HG03280 (cell line): ENCODE measurements at regions not wholly inside any gene's neighbourhood (a gene's known extent, or its start where the extent isn't known, plus 50 kb on each side); places are given as distances from the start of the nearest gene placed in this dataset.
"Not testable (repeated sequence)": the region's sequence is repeated elsewhere in the genome, so short reads cannot be mapped to it uniquely, and the experiment has no call there.

Experiments
- ATAC-seq: cut with Tn5 transposase; IDR thresholded peaks from one replicate; pipeline ENCODE4 v1.9.1; 2021; ENCODE audit warnings: mild to moderate bottlenecking, moderate library complexity; ENCODE audit not compliant: unreplicated experiment

DNA sequence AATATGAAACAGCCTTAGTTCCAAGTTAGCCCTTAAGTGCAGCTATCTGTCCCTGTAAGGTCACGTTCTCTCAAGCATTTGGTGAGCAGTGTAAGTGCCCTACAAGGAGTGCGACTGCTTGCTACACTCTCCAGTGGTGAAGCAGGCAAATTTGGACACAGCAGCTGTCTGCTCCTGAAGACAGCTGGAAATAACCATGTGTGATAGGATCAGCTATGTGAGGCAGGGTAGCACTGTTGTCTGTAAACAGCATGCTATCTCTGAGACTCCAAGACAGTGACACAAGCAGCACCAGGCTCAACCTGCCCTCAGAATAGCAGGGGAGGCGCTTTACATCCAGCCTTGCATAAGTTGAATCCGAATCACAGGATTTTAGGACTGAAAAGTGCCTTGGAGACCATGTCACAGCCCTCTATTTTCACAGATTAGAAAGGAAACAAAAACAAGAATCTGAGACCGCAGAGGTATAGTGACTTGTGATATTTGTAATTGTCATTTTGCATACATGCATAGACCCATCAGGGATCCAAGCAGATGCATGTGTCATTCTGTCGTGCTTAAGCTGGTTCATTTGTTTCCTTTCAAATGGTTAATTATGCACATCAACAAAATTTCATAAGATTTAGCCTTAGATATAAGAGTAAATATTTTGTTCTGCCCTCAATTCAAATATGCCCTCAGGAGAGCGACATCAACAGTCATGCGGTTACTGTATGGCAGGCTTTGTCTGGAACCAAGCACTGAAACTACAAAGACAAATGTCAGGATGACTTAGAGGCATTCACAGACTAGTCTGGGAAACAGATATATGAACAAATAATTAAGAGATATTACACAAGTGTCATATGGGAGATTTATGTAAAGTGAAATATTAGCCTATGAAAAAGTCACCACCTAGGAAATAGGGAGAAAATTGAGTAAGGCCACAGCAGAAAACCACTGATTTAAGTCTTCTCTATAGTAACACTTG lies 134.9 kb upstream of the NRIP1 start:
- ATAC-seq: no peak

- no peak for ATAC-seq
Observed at GRCh38 chr21:15203740-15204139, 138.9 kb upstream of the NRIP1 start.

GRCh38 chr21:15204140-15204969 lies 139.6 kb upstream of the NRIP1 start:
- no peak for ATAC-seq

DNA sequence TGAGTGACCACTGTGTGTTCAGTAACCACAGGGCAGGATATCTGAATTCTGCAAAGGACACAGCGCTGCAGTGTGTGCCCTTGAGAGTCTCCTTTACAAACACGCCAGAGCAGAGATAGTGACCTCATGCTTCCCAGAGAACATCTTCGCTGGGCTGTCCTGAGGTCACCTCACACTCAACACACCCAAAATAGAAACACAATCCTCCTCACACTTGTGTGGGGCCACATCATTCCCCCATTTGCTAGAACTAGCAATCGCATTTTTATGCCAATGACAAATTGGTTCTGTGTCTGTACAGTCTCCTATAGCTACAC lies 140.1 kb upstream of the NRIP1 start:
- no peak for ATAC-seq

DNA sequence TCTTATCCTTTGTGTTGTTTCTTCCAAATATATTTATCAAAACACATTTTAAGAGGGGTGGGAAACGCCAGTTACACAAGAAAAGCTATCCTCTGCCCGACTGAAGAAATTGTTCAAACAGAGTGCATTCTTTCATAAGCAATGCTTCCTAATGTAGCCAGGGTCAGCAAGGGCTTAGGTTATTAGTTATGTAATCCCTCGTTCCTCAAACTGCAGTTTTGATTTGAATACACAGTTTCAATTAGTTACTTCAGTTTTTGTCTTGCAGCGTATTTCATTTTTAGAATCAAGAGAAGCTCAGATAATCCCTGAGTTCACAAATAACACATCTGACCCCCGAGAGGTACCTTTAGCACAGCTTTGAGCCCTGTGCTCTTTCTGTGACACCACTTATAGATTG lies 141.7 kb upstream of the NRIP1 start:
- ATAC-seq: no peak

- no peak for ATAC-seq
Observed at GRCh38 chr21:15207231-15207630, 142.4 kb upstream of the NRIP1 start.

- ATAC-seq: no peak
Observed at GRCh38 chr21:15207635-15208370, 143.0 kb upstream of the NRIP1 start.

DNA sequence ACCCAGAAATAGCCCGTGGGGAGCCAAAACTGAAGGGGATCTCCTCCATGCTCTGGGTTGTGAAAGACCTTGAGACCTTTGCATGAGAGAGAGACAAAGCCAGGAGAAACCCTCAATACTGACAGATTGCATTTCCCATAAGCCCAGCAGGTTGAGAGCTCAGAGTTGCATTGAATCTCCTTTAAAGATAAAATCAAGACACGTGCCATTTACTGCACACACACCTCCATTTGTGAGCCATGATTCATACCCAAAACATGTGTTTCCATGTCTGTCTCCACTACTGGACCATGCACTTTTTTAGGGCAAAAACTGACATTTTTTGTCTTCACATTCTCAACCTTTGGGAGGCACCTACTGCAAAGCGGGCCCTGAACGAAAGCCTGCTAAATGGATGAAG lies 144.0 kb upstream of the NRIP1 start:
- ATAC-seq: no peak

GRCh38 chr21:15209224-15209623 lies 144.4 kb upstream of the NRIP1 start:
- no peak for ATAC-seq

GRCh38 chr21:15210235-15210678 lies 145.5 kb upstream of the NRIP1 start:
- ATAC-seq: no peak

GRCh38 chr21:15211491-15212133 lies 146.8 kb upstream of the NRIP1 start:
- no peak for ATAC-seq

DNA sequence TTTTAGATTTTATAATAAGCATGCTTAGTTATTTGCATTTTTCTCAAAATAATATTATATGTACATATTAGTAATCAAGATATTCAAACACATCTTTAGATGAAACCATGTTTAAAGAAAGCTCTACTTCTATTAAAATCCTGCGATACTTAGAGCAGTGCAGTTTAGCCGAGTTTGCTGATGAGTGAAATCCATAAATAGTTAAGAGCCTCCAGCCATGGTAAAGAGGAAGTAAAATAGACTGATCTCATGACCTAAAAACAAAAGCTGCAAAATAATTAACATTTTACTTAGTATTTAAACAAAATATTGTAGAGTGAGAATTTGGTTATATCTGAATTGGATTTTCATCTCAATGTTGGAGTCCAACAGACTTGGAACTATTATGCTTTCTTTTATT lies 147.4 kb upstream of the NRIP1 start:
- ATAC-seq: no peak

DNA sequence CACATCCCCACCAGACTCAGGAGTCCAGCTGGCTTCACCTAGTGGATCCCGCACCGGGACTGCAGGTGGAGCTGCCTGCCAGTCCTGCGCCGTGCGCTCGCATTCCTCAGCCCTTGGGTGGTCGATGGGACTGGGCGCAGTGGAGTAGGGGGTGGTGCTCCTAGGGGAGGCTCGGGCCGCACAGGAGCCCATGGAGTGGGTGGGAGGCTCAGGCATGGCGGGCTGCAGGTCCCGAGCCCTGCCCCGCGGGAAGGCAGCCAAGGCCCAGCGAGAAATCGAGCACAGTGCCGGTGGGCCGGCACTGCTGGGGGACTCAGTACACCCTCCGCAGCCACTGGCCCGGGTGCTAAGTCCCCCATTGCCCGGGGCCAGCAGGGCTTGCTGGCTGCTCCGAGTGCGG lies 153.7 kb upstream of the NRIP1 start:
- not testable (repeated sequence) for ATAC-seq

DNA sequence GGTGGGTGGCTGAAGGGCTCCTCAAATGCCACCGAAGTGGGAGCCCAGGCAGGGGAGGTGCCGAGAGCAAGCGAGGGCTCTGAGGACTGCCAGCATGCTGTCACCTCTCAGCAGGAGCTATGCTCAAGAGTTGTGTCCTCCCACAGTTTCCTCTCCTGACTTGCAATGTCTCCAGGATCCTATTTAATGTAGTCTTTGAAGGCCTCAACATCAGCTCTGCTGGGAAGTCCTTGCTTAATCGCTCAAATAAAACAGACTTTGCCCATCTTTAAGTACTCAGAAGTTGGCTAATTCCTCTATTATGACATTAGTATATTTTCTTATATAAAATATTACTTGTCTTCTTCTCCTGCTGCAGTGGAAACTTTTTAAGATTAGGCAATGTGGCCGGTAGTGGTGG lies 154.2 kb upstream of the NRIP1 start:
- ATAC-seq: no peak

- no peak for ATAC-seq
Observed at GRCh38 chr21:15219894-15220293, 155.1 kb upstream of the NRIP1 start.

DNA sequence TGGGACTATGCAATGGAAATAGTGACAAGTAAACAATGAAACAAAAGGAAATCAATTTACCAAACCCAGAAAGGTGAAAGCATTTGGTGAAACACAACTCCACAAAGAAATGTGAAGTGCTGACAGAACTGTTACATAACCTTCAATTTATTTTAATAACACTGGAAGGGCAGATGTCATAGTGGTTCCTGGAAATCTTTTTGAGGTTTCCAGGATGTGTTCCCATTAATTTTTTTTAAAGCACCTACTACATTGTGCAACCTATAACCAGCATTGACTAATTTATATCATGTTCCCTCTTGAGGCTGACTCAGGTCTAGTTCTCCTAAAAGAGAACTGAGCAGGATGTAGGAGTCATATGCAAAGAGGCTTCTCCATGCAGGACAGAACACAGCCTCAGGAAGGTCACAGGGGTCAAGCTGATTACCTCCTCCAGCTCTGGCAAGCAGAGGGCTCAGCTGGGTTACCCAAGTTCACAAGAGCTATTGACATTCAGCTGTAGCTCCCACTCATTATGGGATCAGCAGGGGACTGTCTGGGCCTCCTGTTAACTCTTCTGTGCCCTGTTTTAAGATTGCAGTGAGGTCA lies 157.1 kb upstream of the NRIP1 start:
- no peak for ATAC-seq

DNA sequence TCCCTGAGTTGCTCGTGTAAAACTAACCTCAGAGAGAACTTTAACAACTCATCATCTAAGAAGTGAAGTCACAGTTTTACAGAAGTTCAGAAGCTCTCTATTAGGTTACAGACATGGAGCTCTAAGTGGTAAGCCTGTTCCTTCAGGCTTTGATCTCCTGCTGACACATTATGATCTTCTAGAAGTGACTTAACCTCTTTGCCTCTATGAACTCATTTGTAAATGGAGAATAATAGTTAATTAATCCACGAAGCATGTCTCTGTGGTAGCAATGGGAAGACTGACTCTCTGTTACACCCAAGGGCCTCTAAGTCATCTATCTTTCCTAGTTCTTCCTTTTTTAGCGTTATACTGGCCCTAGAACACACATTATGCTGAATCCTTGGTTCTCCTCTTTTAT lies 157.9 kb upstream of the NRIP1 start:
- ATAC-seq: no peak

GRCh38 chr21:15224346-15225086 lies 159.7 kb upstream of the NRIP1 start:
- no peak for ATAC-seq

- ATAC-seq: no peak
Observed at GRCh38 chr21:15227919-15228318, 163.1 kb upstream of the NRIP1 start.

- ATAC-seq: no peak
Observed at GRCh38 chr21:15229390-15229789, 164.6 kb upstream of the NRIP1 start.
